Testis (tissue), 2 donors: ENCODE measurements at regions not wholly inside any gene's neighbourhood (a gene's known extent, or its start where the extent isn't known, plus 50 kb on each side); places are given as distances from the start of the nearest gene placed in this dataset.

Source experiments
- DNase-seq: peaks from one replicate; pipeline ENCODE4 v3.0.0-alpha.2; 2019
- H3K27ac ChIP-seq, 2 donors: fragments of 200-600 bp; sonication (generic); one replicate each; pipeline ENCODE4 v1.5.1; 2019
- H3K27me3 ChIP-seq: fragments of 200-600 bp; sonication (generic); one replicate; pipeline ENCODE4 v1.5.1; 2019
- H3K36me3 ChIP-seq: fragments of 200-600 bp; sonication (generic); one replicate; pipeline ENCODE4 v1.5.1; 2017; ENCODE audit warnings: low read depth; ENCODE audit errors: missing control alignments
- H3K4me1 ChIP-seq: fragments of 200-600 bp; sonication (generic); one replicate; pipeline ENCODE4 v1.5.1; 2019
- H3K4me3 ChIP-seq, 2 donors: fragments of 200-600 bp; sonication (generic); one replicate each; pipeline ENCODE4 v1.5.1; 2017 to 2019
- H3K9me3 ChIP-seq: fragments of 200-600 bp; sonication (generic); one replicate; pipeline ENCODE4 v1.5.1; 2017
- CTCF ChIP-seq, 3 experiments: fragments of 450-650 bp in 2 of 3; fragments of 200-600 bp in 1 of 3; sonication (generic) in 1 of 3; IDR thresholded peaks; one replicate each; pipeline ENCODE4 v1.5.1; 2016 to 2019; ENCODE audit warnings: antibody characterized with exemption in 3 of 3, mild to moderate bottlenecking in 2 of 3, moderate library complexity in 1 of 3
- POLR2A ChIP-seq: fragments of 450-650 bp; IDR thresholded peaks from one replicate; pipeline ENCODE4 v1.6.1; 2017; ENCODE audit warnings: antibody characterized with exemption, mild to moderate bottlenecking, moderate library complexity
- WGBS, 2 donors: methylation state at CpG; one replicate each; pipeline ENCODE4 v1.1.5; 2018; 5-methylcytosine and 5-hydroxymethylcytosine counted together
- intact Hi-C: fragments of 100-400 bp; cut with DNase I; formaldehyde crosslinking; loops from one replicate; pipeline ENCODE4 v1.15.1; 2023; ENCODE audit warnings: low total_unique reads

GRCh38 chr9:88077071-88077617, 61.1 kb downstream of the SPATA31C2 start:
- Histone ChIP-seq H3K4me3 (peak overlapping the region; percentile 56 to 63), H3K4me1 (peaks cover 6% of the 10 kb centered on the region), H3K36me3 (no peaks in the 10 kb centered on the region), H3K27ac (peak overlapping the region; percentile 55 to 84), H3K9me3 (no peaks in the 10 kb centered on the region), H3K27me3 (no peaks in the 10 kb centered on the region)
- intact Hi-C loops, result no loop called here
- TF ChIP-seq CTCF (IDR thresholded peaks at IDR 0.05), result no peak
- no peak for TF ChIP-seq POLR2A
- DNase-seq, result no peak
- WGBS, 2 donors, result 16 to 27% methylated on average over 15 to 20 of the region's 20 CpGs

GRCh38 chr9:88076286-88077070, 61.8 kb downstream of the SPATA31C2 start:
- intact Hi-C loops, result no loop called here
- Histone ChIP-seq H3K27ac (peak overlapping the region; percentile 55 to 84), H3K9me3 (no peaks in the 10 kb centered on the region), H3K4me1 (peaks cover 6% of the 10 kb centered on the region), H3K4me3 (peak overlapping the region; percentile 56 to 63), H3K36me3 (no peaks in the 10 kb centered on the region), H3K27me3 (no peaks in the 10 kb centered on the region)
- 0 to 1% methylated on average over 23 to 56 of the region's 57 CpGs for WGBS, 2 donors
- DNase-seq, result peak; percentile 82
- no peak for TF ChIP-seq POLR2A
- TF ChIP-seq CTCF (IDR thresholded peaks at IDR 0.05), result no peak

GRCh38 chr9:88075966-88076285, 62.3 kb downstream of the SPATA31C2 start:
- Histone ChIP-seq H3K4me1 (peaks cover 6% of the 10 kb centered on the region), H3K9me3 (no peaks in the 10 kb centered on the region), H3K27me3 (no peaks in the 10 kb centered on the region), H3K36me3 (no peaks in the 10 kb centered on the region), H3K4me3 (peak overlapping the region; percentile 56 to 63), H3K27ac (peak overlapping the region; percentile 55 to 84)
- 1% methylated on average over 11 to 12 of the region's 12 CpGs for WGBS, 2 donors
- intact Hi-C loops, result no loop called here
- no peak for DNase-seq
- TF ChIP-seq CTCF (IDR thresholded peaks at IDR 0.05), result no peak
- no peak for TF ChIP-seq POLR2A

GRCh38 chr9:88075506-88075905, 62.8 kb downstream of the SPATA31C2 start:
- no peak overlapping the region for H3K4me3 ChIP-seq
- H3K27ac ChIP-seq, result peak overlapping the region in 1 of 2 donors; percentile 84
- 22 to 27% methylated on average over 3 of the region's 3 CpGs for WGBS, 2 donors
- no peaks in the 10 kb centered on the region for H3K36me3 ChIP-seq
- H3K9me3 ChIP-seq, result no peaks in the 10 kb centered on the region
- no peaks in the 10 kb centered on the region for H3K27me3 ChIP-seq
- TF ChIP-seq POLR2A, result no peak
- no peak for TF ChIP-seq CTCF (IDR thresholded peaks at IDR 0.05)
- H3K4me1 ChIP-seq, result peaks cover 6% of the 10 kb centered on the region
- DNase-seq, result no peak
- intact Hi-C loops, result no loop called here

GRCh38 chr9:88074931-88075330, 63.3 kb downstream of the SPATA31C2 start:
- TF ChIP-seq POLR2A (no peak), CTCF (IDR thresholded peaks at IDR 0.05) (no peak)
- Histone ChIP-seq H3K4me3 (no peak overlapping the region), H3K27me3 (no peaks in the 10 kb centered on the region), H3K27ac (no peak overlapping the region), H3K9me3 (no peaks in the 10 kb centered on the region), H3K4me1 (peaks cover 6% of the 10 kb centered on the region), H3K36me3 (no peaks in the 10 kb centered on the region)
- intact Hi-C loops, result no loop called here
- DNase-seq, result no peak
- 89 to 95% methylated on average over 5 of the region's 5 CpGs for WGBS, 2 donors
